ENCODE measurements at regions not wholly inside any gene's neighbourhood (a gene's known extent, or its start where the extent isn't known, plus 50 kb on each side); places are given as distances from the start of the nearest gene placed in this dataset.

DNA sequence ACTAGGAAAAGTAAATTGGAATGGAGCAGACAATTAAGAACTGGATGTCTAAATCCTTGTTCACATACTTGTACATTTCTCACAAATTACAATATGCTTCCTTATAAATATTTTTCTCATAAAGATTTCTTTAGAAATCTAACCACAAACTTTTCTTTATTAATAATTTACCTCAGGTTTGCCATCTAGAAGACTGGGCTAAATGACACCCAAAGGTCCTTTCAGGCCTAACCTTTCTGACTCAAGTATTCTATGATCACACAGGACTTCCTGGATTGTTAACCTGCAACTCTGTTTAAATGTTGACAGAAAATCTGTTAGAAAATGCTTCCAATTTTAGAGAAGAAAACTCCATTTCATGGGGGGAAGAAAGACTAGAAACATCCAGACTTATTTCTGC lies 330.5 kb upstream of the MAP3K7 start:
- H3K36me3 ChIP-seq = no peaks in the 10 kb centered on the region
- no peaks in the 10 kb centered on the region for H3K9me3 ChIP-seq
- ATAC-seq (ENCODE audit: insufficient number of reproducible peaks, low FRiP score, low read depth) = no peak
- TF ChIP-seq, protein P1, sequence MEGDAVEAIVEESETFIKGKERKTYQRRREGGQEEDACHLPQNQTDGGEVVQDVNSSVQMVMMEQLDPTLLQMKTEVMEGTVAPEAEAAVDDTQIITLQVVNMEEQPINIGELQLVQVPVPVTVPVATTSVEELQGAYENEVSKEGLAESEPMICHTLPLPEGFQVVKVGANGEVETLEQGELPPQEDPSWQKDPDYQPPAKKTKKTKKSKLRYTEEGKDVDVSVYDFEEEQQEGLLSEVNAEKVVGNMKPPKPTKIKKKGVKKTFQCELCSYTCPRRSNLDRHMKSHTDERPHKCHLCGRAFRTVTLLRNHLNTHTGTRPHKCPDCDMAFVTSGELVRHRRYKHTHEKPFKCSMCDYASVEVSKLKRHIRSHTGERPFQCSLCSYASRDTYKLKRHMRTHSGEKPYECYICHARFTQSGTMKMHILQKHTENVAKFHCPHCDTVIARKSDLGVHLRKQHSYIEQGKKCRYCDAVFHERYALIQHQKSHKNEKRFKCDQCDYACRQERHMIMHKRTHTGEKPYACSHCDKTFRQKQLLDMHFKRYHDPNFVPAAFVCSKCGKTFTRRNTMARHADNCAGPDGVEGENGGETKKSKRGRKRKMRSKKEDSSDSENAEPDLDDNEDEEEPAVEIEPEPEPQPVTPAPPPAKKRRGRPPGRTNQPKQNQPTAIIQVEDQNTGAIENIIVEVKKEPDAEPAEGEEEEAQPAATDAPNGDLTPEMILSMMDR (IDR thresholded peaks at IDR 0.05) = no peak
- no peak overlapping the region for H3K4me3 ChIP-seq
- DNase-seq (ENCODE audit: low spot score) = no peak
- H3K27ac ChIP-seq = no peak overlapping the region
- H3K4me1 ChIP-seq (ENCODE audit: control insufficient read depth in 1 of 2, low read depth in 2 of 2) = no peaks in the 10 kb centered on the region
- no peaks in the 10 kb centered on the region for H3K27me3 ChIP-seq (replicated peaks; ENCODE audit: insufficient read depth)

DNA sequence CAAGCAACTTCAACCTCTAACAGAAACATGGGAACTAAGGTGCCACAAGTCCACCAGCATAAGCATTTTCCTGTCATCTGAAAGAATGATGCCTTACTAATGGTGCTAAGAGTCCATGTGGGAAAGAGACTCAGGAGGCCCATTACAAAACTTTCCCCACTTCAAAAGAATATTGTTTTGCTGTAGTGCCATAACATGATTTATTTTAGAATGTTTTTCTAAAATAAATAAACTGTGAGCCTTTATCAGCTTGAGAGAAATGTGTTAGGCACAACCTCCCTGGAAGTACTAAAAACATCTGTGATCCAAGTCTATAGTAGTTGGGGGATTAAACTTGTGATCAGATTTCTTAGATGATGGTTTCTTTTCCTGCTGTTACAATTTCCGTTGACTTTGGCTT lies 330.1 kb upstream of the MAP3K7 start:
- no peak overlapping the region for H3K27ac ChIP-seq
- H3K4me3 ChIP-seq = no peak overlapping the region
- no peaks in the 10 kb centered on the region for H3K36me3 ChIP-seq
- TF ChIP-seq, protein P1 (IDR thresholded peaks at IDR 0.05) = no peak
- no peaks in the 10 kb centered on the region for H3K27me3 ChIP-seq (replicated peaks; ENCODE audit: insufficient read depth)
- no peaks in the 10 kb centered on the region for H3K4me1 ChIP-seq (ENCODE audit: control insufficient read depth in 1 of 2, low read depth in 2 of 2)
- no peak for DNase-seq (ENCODE audit: low spot score)
- ATAC-seq (ENCODE audit: insufficient number of reproducible peaks, low FRiP score, low read depth) = no peak
- H3K9me3 ChIP-seq = no peaks in the 10 kb centered on the region

DNA sequence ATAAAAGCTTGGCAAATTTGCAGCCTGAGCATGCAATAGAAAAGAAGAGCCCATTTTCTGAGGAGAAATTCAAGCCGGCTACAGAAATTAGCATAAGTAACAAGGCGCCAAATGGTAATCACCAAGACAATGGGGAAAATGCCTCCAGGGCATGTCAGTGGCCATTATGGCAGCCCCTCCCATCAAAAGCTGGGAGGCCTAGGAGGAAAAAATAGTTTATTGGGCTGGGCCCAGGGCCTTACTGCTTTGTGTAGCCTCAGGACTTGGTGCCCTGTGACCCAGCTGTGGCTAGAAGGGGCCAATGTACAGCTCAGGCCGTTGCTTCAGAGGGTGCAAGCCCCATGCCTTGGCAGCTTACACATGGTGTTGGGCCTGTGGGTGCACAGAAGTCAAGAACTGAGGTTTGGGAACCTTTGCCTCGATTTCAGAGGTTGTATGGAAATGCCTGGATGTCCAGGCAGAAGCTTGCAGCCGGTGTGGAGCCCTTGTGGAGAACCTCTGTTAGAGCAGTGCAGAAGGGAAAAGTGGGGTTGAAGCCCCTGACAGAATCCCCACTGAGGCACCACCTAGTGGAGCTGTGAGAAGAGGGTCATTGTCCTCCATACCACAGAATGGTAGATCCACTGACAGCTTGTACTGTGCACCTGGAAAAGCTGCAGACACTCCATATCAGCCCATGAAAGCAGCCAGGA lies 328.5 kb upstream of the MAP3K7 start:
- TF ChIP-seq, protein P1 (IDR thresholded peaks at IDR 0.05) = no peak
- H3K4me1 ChIP-seq (ENCODE audit: control insufficient read depth in 1 of 2, low read depth in 2 of 2) = no peaks in the 10 kb centered on the region
- H3K27ac ChIP-seq = no peak overlapping the region
- no peaks in the 10 kb centered on the region for H3K27me3 ChIP-seq (replicated peaks; ENCODE audit: insufficient read depth)
- no peaks in the 10 kb centered on the region for H3K36me3 ChIP-seq
- H3K9me3 ChIP-seq = no peaks in the 10 kb centered on the region
- no peak overlapping the region for H3K4me3 ChIP-seq
- ATAC-seq (ENCODE audit: insufficient number of reproducible peaks, low FRiP score, low read depth) (no peak), DNase-seq (ENCODE audit: low spot score) (no peak)

DNA sequence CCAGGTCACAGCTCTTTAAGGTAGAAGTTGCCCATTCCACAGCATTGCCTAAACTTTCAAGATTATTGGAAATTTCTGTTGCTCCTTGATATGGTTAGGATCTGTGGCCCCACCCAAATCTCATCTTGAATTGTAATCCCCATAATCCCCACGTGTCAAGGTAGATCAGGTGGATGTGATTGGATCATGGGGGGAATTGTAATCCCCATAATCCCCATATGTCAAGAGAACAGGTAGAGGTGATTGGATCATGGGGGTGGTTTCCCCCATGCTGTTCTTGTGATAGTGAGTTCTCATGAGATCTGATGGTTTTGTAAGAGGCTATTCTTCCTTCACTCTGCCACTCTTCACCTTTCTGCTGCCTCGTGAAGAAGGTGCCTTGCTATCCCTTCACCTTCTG lies 327.4 kb upstream of the MAP3K7 start:
- no peaks in the 10 kb centered on the region for H3K27me3 ChIP-seq (replicated peaks; ENCODE audit: insufficient read depth)
- no peaks in the 10 kb centered on the region for H3K36me3 ChIP-seq
- no peaks in the 10 kb centered on the region for H3K4me1 ChIP-seq (ENCODE audit: control insufficient read depth in 1 of 2, low read depth in 2 of 2)
- ATAC-seq (ENCODE audit: insufficient number of reproducible peaks, low FRiP score, low read depth) (no peak), DNase-seq (ENCODE audit: low spot score) (no peak)
- H3K27ac ChIP-seq = no peak overlapping the region
- TF ChIP-seq, protein P1 (IDR thresholded peaks at IDR 0.05) = no peak
- no peak overlapping the region for H3K4me3 ChIP-seq
- H3K9me3 ChIP-seq = no peaks in the 10 kb centered on the region

DNA sequence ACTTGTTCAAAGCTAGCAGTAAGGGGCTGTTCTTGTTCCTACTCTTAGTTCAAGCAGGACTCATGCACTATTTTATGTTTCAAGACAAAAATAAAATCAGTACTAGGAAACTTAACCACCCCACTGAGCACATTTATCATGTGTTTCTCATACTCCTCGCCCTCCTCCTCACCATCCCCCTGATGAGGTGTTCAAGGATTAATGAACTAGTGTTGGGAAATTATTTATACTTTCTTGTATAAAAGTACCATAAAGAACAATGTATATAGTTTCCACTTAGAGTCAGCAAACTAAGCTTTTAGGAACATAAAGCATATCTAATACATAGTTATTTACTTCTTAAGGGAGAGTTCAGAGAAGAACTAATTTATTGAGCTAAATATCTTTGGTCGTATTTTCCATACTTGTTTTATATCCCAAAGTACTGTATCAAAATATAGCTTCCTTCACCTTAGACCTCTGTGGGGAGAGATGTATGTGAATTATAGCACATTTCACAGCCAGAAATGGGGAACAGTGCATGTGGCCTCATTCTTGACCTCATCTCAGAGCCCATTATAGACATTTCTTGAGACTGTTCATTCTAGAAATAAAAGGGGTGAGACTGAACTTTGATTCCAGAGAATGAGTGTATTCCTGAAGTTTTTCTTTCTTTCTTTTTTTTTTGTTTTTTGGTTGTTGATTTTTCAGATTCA lies 326.5 kb upstream of the MAP3K7 start:
- H3K27me3 ChIP-seq (replicated peaks; ENCODE audit: insufficient read depth) = no peaks in the 10 kb centered on the region

More for the DNA sequence above, 326.5 kb upstream of the MAP3K7 start:
- Histone ChIP-seq H3K9me3 (no peaks in the 10 kb centered on the region), H3K4me1 (ENCODE audit: control insufficient read depth in 1 of 2, low read depth in 2 of 2) (no peaks in the 10 kb centered on the region), H3K36me3 (no peaks in the 10 kb centered on the region), H3K27ac (no peak overlapping the region), H3K4me3 (no peak overlapping the region)
- DNase-seq (ENCODE audit: low spot score) (no peak), ATAC-seq (ENCODE audit: insufficient number of reproducible peaks, low FRiP score, low read depth) (no peak)
- TF ChIP-seq, protein P1 (IDR thresholded peaks at IDR 0.05) = no peak

Measured in thoracic aorta (tissue), 2 donors.